DND-41 (cell line): ENCODE measurements at regions not wholly inside any gene's neighbourhood (a gene's known extent, or its start where the extent isn't known, plus 50 kb on each side); places are given as distances from the start of the nearest gene placed in this dataset.

ENCODE experiments used
- CTCF ChIP-seq: IDR thresholded peaks from 2 replicates; pipeline ENCODE4 v1.5.1; 2012; ENCODE audit warnings: borderline replicate concordance, low read length, moderate library complexity, mild to moderate bottlenecking; ENCODE audit not compliant: poor library complexity, severe bottlenecking; ENCODE audit errors: extremely low read depth
- EZH2 ChIP-seq: IDR thresholded peaks from 3 replicates; pipeline ENCODE4 v1.6.1; 2012; ENCODE audit warnings: borderline replicate concordance, low read depth, mild to moderate bottlenecking, moderate library complexity, low read length, inconsistent platforms; ENCODE audit not compliant: severe bottlenecking

GRCh38 chr9:13800776-13801175 lies 513.2 kb downstream of the NFIB start:
- no peak for TF ChIP-seq CTCF
- no peak for TF ChIP-seq EZH2
